ENCODE measurements at regions not wholly inside any gene's neighbourhood (a gene's known extent, or its start where the extent isn't known, plus 50 kb on each side); places are given as distances from the start of the nearest gene placed in this dataset.
"Not testable (repeated sequence)": the region's sequence is repeated elsewhere in the genome, so short reads cannot be mapped to it uniquely, and the experiment has no call there.

DNA sequence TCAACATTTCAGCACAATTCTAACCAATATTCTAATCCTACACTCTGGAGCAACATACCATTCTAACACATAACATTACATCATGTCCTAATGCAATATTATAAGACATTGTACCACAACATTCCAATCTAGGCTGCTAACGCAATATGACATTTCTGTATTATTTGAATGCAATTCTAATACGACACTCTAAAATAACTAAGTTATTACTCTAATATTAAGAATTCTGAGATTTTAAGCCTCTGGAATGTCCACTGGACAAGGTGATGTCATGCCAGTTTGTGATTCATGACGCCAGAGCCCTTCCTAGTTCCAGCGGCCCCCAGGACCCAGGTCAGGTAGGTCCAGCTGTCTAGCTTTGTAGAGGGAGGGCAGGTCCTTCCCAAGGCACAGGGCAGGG lies 69.7 kb upstream of the SIRPA start:
- no peak for DNase-seq

DNA sequence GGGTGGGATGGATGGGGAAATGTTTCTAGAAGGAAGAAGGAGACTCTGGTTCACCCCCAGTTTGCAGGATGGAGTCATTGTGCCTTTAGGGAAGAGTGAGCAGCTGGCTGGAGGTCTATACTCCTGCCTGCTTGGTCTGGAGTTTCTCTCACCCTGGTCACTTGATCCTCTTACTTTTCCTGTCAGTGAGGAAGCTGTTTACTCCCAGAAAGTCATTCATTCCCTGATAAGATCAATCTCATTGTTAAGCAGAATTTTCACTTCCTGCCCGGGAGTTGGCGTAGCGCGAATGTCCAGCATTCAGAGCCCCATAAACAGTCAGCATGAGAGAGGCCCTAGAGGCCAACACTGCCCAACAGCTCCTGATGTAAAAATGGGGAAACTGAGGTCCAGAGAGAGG lies 70.4 kb upstream of the SIRPA start:
- DNase-seq: no peak

DNA sequence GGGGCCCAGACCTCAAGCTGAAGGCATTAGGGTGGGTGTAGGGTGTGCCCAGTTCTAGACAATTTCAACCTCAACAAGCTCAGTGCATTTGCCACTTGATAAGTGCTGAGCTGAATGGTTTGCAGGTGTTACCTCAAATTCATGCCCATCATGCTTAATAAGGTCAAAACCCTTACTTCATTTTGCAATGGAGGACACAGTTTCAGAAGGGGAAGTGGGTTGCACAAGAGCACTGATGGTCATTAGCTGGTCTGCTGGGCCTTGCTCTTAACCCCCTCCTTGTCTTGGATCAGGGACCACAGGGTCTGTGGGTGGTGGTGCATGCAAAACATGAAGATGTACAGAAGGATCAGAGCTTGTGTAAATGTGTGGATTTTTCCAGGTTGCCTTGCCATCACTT lies 71.0 kb upstream of the SIRPA start:
- DNase-seq: no peak

DNA sequence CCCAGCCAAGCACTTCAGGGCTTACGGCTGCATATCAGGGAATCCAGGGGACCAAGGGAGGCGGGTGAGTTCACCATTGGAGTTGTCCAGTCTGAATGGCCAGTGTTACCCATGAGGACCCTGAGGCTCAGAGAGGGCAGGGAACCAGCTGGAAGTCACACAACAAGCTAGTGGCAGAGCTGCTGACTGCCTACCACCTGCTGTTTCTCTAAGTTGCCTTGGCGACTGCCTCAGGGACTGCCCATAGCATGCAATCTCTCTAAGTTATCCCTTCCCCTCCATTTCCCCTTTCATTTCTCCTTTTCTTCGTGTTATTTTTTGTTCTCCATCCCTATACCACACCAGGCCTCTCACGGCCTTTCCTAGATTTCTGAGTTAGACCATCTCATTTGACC lies 71.8 kb upstream of the SIRPA start:
- no peak for DNase-seq

DNA sequence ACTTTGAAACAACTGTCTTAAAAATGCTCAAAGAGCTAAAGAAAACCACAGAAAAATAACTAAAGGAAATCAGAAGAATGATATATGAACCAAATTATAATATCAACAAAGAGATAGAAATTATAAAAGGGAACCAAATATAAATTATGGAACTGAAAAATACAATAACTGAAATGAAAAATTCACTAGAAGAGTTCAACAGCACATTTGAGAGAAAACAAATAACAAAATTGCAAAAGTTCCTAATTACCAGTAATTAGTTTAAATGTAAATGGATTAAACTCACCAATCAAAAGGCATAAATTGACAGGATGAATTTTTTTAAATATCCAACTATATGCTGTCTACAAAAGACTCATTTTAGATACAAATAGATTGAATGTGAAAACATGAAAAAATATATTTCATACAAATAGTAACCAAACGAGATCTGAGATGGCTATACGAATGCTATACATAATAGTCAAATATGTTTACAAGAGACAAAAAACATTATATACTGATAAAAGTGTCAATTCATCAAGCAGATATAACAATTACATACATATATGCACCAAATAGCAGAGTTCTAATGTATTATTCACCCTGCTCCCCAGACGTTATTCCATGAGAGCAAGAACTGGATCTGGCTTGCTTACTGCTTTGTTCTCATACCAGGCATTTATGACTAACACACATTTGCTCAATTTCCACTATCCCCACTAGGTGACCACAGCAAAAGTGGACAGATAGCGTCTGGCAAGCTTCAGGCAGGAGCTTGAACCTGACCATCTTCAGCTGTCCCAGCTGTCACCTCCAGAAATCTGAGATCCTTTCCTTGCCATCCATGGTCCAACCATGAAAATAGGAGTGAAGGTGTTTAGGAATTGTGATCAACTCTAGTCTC lies 72.4 kb upstream of the SIRPA start:
- DNase-seq: no peak

DNA sequence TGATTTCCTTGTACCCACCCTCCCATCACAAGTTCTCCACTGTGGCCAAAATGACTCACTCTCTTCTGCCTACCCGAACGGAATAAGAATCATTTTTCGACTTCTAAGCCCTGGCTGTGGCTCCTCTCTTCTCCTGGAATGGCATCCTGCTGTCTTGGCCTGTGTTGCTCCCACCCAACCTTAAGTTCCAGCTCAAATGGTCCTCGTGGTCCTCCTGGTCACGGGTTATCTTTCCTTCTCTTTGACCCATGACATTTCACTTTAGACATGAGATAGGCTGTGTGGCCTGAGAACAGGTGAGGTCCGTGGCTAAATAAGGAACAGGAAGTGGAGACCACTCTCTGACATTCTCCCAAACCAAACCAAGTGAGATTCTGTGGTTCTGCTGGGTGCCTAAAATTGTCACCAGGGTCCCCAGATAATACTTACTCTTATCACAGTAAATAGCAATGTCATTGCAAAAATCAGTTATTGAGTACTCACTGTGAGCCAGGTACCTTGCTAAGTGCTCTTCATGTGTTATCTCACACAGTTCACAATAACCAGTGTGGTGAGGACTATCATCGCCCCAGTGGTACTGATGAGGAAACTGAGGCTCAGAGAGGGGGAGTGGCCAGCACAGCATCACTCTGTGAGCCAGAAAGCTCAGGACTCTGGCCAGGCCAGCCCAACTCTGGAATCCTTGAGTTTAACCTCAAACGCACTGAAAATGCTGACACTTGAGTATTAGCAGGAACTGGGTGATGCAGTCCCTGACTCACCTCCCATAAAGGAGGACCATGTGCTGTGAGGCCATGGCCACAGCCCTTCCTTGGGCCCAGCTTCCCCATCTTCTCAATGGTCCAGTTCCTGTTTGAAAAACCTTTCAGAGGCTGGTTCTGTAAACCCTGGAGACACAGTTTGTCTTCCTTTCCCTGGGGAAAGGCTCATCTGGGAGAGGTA lies 74.8 kb upstream of the SIRPA start:
- DNase-seq: no peak

DNA sequence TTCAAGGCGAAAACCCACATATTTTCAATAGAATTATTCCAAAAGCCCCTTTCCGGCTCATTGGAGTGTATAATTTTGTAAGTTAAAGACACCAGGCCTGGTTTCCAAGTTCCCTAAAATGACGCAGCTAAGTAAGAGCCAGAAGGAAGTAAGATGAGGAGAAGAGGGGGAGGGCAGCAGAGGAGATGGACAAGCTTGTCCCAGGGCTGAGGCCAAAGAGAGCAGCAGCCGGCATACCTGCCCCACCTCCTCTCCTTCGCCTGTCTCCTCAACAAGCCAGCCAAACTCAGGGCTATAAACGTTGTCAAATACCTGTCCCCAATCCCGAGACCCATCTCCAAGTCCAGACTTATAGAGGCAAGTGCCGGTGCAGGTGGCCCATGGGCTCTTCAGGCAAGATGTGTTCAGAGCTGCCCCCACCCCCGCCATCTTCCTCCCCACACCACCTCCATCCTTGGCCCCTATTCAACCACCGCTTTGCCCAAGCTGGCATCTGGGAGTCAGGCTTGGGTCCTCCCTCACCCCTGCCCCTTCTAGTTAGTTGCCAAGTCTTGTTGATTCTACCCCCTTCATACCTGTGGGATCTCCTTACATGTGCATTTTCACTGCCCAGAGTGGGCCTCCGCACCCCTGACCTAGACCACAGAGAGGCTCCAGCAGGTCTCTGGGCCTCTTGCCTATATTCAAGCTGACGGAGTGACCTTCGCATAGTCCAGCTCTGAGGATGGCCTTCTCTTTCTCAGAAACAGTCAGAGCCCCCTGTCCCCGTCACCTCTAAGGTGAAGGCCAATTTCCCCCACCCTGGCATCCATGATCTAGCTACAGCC lies 75.7 kb upstream of the SIRPA start:
- no peak for DNase-seq

DNA sequence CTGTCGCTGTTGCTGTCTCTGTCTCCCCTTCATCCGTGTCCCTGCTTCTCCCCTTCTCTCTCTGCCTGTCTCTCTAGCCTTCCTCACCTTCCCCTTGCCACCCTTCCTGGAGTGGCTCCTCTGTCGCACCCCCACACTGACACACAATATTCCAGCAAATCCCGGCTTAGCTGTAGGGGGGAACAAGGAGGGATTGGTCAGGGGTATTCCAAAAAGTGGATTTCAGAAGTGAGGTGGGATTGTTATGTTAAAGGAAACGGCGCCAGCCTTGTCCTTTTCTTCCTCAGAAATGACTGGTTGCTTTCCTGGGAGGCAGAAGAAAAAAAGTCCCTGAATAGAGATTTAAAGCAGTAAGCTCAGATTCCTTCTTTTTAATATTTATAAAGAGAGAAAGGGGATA lies 76.3 kb upstream of the SIRPA start:
- no peak for DNase-seq

DNA sequence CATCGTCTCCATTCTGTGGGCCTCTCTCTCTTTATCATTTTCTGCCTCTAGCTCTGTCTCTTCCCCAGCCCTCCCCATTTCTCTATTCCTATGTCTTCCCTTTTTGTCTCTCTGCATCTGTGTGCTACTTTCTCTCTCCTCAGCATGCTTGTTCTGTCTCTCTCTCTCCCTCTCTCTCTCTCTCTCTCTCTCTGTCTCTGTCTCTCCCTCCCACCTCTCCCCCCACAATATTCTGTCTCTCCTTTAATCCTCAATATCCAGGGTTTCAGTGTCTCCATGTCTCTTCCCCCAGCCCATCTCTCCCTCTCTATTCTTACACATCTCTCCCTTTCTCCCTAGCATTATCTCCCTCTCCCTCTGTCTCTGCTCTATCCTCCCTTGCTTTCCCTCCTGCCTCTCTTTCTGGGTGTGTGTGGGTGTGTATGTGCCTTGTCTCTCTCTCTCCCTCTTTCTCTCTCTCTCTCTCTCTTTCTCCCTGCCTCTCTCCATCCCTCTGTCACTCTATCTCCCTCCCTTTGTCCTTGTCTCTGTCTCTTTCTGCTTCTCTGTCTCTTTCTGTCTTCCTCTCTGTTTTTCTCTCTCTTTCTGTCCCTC lies 76.9 kb upstream of the SIRPA start:
- no peak for DNase-seq

DNA sequence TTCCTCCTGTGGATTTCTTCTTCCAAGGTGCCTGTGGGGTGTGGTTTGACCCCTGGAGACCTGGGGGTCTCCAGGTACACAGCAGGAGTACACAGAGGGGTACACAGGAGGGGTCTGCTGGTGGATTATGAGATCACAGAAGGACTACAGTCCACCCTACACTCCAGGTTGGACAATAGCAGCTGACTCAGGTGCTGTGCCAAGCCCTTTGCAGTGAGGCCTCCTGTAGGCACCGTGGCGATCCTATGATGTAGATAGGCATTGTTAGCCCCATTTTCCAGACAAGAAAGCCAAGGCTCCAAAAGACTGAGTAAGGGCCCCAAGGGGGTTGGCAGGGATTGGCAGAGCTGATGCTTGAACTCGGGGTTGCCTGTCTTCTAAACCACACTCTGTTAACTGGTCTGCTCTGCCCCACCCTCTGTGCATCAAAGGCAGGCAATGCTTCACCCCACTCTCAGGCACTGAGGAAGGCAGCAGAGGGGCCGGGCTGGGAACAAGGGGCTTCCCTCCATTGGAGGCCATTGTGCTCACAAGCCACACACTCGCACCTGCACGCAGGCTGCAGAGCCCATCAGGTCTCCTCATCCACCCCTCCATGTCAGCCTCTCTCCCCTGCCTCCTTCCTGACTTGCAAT lies 77.5 kb upstream of the SIRPA start:
- DNase-seq: no peak

DNA sequence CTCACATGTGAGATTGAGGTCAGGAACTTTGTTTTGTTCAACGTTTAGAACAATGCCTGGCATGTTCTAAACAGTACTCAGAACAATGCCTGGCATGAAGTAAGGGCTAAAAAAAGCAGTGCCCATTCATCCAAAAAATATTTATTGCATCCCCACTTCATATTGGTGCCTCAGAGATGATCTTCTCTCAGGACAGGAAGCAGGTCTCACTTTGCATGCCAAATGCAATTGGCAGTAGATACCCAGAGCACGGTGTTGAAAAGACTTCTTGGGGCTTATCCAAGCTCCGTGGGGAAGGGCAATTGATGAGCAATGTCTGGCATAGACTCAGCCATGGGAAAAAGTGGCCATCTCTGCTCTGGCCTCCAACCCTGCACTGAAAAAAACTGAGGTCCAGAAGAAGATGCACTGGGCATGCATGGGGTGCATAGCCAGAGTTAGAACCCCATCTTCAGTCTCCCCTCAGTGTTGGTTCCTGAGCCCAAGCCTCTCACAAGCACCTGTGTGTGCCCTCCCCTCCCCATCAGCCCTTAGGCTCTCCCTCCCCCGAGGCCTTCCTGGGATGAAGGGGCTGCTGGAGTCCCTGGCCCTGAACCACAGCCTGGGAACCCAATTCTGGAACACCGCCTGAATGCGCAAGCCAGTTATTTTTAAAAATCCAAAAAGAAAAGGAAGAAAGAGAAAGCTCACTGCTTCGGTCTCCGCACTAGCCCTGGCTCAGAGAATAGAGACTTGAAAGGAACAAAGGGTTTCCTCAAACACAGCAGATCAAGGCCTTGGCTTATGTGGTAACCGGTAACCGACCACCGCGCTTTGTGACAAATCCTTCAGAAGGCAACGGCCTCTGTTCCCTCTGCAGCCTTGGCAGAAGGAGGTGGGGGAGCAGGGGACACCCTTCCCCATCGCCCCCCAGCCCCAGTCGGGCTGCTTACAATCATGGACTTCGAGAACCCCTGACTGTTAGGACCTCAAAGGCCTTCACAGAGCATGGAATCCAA lies 78.5 kb upstream of the SIRPA start:
- no peak for DNase-seq

DNA sequence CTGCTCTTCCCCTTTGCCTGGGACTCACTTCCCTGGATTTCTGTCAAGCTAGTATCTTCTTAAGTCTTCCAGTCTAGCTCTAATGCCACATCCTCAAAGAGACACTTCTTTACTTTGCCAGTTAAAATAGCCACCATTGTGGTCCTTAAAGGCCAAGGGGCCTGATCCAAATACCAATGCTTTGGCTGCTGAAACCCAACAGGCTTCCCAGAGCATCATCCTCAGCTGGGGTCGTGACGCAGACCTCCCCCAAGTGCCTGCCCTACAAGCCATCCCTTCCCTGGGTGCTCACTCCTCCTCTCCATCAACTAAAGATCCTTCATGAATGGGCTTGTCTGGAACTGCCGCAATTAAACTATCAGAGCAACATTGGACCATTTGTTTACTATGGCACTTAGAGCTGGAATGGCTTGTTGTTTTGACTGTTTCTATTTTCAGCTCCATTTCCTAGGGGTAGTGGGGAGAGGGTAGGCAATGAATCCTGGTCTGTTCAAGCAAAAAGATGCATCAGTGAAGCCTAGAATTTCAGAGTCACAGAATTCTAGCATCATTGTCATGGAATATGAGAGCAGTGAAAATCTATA lies 79.6 kb upstream of the SIRPA start:
- no peak for DNase-seq

DNA sequence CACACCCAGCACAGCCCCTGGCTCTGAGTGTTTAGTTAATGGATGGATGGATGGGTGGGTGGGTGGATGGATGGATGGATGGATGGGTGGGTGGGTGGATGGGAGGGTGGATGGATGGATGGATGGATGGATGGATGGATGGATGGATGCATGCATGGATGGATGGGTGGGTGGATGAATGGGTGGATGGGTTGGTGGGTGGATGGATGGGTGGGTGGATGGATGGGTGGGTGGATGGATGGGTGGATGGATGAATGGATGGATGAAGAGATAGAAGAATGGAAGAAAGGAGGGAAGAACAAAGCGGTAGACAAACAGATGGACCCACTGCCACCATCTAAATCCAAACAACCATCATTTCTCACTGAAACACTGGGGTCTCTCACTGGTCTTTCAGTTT lies 80.3 kb upstream of the SIRPA start:
- DNase-seq: not testable (repeated sequence)

DNA sequence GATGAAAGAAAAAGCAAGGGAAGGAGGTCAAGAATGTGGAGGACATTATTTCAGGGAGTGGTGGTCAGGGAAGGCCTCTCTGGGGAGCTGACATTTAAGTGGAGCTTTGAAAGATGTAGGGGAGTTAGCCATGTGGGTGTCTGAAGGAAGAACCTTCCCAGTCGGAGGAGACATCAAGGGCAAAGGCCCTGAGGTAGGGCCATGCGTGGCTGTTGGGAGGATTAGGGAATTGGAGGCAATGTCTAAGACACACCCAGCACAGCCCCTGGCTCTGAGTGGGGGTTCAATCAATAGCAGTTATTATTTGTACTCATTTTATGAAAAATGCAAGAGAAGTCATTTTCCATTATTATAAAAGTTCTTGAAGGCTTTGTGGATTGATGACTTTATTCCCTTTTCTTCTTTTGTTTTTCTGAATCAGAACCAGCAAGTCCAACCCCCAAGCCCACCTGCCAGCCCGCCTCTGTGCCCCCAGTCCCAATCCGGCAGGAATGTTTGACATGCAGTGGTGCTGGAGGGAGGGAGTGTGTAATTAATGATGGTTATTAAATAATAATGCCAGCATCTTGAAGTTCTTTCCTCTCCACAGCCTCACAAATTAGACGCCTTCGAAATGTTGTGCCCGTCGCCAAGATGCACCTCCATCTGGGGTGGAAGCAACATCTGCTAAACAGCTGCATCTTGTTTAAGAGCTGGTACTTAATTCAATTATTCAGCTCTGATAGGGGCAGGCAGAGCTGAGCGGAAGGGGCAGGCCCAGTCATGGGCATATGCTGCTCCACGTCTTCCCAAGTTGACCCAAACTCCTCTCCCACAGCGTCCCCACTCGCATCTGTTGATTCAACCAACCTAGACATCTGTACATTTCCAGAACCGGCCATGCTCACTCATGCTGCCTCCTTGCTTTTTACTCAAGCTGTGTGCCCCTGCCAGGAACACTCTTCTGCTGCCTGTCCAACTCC lies 81.3 kb upstream of the SIRPA start:
- DNase-seq: no peak

DNA sequence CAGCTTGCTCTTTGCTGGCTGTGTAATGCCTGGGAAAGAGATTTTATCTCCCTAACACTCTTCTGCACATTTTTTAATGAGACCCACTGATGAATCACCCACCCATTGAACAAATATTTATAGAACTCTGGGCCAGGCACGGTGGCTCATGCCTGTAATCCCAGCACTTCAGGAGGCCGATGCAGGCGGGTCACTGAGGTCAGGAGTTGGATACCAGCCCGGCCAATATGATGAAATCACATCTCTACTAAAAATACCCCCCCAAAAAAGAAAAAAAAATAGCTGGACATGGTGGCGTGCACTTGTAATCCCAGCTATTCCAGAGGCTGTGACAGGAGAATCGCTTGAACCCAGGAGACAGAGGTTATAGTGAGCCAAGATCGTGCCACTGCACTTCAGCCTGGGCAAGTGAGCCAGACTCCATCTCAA lies 82.1 kb upstream of the SIRPA start:
- DNase-seq: no peak

DNA sequence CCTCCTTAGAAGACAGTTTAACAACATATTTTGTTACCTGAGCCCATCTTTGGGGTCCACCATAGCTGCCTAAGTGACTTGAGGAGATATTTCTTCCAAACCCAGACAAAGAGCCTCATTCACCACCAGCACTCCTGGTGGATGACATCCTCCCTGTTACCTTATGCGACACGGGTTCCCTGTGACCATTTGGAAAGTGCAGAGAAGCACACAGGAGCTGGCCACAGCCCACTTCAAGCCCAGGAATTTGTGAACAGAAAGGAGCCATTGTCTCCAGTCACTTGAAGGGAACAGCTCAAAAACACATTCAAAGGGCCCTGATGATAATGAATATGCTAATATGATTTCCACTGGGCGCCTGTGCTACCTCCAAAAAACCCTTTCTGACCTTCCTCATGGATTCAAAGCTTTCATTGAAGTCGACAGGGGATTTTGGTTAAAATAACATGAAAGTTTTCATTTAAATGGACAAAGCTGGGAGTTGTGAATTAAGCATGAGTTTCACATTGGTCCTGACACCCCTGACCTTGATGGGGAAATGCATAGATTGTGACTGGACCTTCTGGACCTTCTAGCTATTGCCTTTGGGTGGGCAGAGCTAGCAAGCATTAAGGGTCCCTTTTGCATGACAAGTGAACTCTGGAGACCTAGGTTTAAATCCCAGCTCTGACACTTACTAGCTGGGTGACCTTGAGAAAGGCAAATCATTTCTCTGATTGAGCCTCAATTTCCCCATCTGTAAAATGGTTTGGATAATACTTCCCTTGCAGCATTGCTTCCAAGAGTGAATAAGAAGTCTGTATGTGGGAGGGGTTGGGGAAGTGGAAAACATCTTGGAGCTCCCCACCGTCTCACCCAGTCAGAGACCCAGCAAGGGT lies 83.3 kb upstream of the SIRPA start:
- DNase-seq: no peak

DNA sequence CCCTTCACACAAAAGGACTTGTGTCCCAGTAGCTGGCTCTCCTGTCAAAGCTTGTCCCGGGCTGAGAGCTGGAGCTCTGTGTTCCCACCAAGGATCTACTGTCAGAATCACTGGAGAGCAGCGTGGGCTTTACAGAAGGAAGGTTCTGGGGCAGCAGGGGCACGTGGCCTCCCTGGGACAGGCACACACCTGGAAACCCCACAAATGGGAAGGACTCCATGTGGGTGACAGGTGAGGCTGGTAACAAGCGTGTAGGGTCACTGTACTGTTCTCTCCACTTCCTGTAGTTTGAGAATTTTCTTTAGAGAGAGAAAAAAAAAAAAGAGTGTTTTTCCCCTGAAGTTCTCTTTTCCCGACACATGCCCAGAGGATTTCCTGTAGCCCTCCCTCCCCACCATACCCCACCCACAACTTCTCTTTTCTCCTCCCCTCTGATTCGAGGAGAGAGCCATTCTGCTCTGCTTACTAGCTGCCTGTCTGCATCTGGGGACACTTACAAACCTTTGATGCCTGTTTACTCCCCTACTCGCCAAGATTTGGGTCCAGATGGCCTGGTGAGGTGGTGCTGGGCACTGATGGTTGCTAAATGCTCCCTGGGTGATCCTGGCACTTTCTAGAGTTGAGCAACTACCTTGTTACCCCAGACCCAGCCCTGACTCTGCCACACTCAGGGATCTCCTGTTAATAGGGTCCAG lies 84.1 kb upstream of the SIRPA start:
- no peak for DNase-seq

DNA sequence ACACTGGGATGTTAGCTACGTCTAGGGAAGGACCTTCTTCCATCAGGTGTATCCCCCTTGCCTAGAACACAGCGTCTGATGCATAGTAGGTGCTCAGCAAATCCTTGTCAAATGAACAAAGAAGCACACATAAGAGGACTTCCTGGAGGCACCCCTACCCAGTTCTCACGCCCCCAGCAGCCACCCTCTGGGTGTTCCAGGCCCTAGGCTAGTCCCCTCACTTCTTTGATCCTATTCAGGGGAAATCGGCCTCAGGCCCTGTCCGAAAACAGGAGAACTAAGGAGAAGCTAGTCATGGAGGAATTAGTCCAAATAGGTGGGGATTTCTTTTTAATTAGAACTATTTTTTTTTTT lies 84.7 kb upstream of the SIRPA start:
- DNase-seq: no peak

All from NCI-H1694 treated with DMSO at 0.1 percent for 48 hours (cell line).